ENCODE measurements at regions not wholly inside any gene's neighbourhood (a gene's known extent, or its start where the extent isn't known, plus 50 kb on each side); places are given as distances from the start of the nearest gene placed in this dataset.

DNA sequence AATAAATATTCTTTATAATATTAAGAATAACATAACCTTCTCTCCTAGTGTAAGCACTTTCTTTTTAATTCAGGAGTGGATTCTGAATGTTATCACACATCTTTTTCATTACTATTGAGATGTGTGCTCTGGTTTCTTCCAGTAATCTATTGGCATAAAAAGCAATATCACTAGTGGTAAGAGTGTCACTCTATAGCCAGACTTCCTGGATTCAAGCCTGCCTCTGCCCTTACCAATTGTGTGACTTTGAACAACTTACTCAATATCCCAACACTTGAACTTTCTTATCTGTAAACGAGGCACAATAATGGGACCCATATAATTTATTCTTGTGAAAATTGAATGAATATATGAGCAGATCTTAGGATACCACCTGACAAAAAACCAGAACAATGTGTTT lies 71.0 kb downstream of the SEM1 start:
- no peak for DNase-seq

DNA sequence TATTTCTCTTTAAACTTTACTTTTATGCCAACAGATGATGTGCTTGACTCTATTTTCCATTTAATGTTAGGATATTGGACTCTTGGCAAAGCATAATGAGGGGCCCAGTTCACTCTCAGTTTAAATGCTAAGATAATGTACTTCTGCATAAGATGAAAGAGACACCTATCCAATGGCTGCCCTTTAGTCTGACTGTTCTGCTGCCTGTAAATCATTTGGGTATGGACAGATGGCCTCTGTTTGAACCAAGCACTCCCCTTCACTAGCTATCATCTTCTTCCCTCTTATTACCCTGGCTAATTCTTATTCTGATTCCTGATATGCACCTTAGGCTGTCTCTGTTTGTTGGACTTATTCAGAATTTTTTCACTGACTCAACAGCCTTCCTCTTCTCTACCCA lies 72.1 kb downstream of the SEM1 start:
- DNase-seq = no peak

DNA sequence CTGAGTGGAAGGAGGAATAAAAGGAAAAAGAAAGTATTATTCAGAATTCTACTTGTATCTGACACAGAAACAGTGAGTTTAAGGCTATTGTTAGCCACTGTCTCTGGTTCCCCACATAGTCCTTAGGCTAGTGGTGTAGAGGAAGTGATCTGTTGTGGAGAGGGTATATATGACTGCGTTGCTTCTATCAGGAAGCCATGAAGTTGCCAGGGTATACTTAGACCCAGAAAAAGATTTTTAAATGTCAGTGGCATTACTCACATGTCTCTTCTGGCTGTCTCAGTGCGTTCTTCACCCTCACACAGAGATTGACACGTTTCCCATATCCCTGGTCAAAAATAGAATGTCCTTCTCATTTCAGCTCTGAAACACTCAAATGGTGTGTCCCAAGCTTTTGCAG lies 72.7 kb downstream of the SEM1 start:
- DNase-seq = no peak

DNA sequence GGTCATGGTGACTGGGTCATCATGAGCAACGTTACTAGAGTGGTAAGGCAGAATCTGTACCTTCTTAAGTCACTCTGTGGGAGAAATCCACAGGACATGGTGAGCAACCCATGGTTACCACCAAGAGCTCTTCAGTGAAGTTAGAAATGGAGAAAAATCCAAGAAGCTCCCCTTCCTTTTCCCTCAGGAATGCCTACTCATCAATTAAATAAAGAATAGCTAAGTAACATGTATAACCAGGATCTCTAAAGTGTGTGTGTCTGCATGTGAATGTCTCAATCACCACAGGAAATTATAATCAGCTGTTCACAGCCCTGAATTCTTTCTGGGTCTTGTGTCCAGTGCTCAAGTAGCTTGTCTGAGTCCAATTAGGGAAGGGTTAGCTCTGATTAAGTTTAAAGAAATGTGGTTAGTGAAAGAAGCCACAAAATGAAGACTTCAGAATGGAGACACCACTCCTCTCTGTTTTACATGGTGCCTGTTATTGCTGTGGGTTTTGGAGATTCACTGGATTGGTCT lies 73.2 kb downstream of the SEM1 start:
- no peak for DNase-seq

DNA sequence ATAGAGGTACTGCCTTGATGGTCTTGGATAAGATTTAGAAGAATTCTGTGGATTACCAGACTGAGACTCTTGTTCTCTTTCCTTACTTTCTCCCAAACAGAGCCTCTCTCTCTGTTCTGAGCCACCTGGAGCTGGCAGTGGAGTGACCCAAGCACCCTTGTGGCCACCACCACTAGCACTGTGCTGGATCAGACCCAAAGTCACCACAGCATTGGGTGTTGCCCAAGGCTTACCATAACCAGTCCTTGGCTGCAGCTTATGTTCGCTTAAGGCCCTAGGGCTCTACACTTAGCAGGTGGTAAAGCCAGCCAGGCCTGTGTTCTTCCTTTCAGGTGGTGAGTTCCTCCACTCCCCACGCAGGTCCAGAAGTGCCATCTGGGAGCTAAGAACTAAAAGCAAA lies 79.8 kb downstream of the SEM1 start:
- no peak for DNase-seq

DNA sequence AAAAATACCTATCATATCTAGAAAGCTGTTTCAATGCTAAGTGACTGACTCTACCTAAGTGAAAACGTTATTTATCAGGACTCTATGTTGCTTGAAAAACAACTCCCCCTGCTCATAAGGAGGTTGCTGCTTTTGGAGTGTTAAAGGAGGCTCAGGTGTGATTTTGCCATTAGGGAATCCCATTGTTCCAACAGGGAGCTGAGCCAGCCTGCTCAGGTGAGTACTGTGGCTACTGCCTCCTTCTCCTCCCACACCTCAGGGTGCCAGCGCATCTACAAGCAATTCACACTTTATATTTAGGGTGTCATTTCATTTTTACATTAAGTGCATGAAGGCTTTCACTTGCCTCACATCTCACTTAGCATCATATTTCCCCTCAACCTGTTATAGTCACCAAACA lies 84.7 kb downstream of the SEM1 start:
- no peak for DNase-seq

DNA sequence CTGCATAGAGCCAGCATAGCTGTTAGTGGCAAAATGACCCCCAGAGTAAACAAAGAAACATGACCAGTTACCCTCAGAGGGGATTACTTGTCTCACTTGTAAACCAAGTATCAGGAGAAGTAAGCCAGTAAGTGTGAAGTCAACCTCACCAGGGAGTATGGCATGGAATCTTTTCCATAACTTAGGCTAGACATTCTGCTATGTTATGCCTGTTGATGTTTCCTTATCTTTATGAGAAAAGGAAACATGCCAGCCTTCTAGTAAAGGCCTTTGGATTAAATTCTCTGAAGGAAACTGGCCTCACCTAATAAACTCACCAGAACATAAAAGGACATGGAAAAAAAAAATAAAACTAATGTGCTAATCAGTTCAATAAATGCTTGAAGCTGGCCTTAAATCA lies 87.7 kb downstream of the SEM1 start:
- no peak for DNase-seq

DNA sequence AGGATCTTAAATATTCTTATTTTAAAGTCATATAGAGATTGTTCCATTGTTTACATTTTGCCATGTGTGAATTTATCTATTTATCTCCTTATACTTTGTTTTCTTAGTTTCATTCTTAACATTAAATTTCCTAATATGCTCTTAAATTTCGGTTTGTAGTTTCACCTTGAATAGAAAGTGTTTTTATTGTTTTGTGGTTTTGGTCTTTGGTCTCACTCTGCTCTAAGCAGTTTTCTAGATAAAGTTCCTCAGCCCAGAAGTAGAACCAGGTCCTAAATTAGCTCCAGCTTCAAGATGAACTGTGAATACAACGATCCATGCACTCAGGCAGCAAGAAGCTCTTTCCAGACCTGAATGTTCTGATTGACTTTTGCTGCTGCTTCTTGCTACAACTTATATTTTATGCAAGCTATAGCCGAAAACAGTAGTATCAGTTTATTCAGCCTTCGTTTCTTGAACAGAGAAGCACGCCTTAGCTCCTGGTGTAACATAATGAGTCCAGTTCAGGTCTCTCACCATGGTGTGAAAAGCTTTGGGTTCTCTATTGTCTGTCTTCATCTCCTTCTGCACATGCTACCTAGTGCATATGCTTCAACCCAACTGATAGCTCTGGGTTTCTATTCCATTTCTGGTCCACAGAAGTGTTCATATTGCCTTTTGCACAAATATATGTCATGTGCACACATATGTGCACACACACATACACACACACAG lies 95.3 kb downstream of the SEM1 start:
- DNase-seq = no peak

DNA sequence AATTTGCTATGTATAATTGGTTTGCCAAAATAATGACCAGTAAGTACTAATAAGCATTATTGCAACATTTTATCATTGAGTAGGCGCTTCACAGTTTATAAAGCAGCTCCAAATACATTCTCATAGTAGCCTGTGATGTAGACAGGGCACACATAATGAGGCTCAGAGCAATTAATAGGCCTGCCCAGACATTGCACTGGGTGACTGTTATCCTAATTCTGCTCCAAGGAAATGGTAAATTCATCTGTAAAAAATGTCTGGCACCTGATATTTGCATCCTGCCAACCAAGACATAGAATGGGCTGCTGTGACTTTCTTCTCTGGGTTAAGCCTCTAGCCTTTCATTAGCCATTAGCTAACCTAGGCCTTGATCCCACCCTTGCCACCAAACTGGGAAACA lies 97.6 kb downstream of the SEM1 start:
- no peak for DNase-seq

DNA sequence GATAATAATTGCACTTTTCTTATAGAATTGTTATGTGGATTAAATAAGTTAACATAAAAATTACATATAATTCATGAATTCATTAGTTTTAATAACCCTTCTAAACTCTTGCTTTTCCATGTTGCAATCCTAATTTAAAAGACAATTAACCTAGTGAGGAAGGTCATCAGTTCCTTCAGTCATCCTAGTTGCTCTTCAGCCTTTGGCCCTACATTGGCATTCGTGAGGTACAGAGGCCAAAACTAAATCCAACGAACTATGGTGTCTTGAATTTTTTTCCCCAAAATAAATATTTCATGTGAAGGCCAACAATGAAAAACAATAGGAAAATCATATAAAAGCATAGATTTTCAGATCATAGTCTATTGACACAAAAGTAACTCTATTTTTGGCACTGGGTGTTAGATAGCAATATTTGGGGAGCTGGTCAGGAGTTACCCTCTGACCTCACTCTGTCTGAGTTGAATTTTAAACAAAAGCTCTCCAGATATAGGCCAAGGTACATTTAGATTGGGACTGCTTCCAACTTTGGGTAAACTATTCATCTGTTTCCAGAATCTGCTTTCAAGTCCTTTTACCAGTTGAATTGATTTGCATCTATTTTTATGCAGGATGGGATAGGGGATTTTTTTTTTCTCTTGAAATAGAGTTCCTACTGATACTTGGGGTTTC lies 104.5 kb downstream of the SEM1 start:
- DNase-seq = no peak

DNA sequence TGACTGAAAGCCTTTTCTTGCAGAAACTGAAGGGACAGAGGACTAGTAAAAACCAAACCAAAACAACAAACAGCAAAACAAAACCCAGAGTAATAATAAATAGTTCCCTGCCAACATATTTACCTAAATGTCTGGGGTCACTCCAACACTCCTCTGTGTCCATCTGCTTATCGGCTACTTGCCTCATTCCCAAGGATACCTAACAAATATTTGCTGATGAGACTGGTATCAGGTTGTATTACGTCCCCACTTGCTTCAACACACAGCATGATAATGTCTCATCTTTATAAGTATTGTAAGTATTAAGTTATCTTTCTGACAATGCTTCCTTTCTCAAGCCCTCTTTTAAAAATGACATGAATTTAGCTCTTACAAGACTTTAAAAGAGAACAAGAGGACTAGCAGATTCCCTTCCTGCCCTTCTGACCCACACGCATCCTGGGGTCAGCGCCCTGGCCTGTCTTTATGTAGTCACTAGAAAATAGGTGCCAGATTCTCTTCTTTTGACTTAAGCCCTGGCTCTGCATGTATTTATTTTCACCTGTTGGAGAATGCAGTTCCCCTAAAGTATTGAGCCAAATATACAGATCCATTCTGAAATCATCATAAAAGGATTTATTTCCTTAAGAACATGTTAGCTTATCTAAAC lies 110.2 kb downstream of the SEM1 start:
- no peak for DNase-seq

DNA sequence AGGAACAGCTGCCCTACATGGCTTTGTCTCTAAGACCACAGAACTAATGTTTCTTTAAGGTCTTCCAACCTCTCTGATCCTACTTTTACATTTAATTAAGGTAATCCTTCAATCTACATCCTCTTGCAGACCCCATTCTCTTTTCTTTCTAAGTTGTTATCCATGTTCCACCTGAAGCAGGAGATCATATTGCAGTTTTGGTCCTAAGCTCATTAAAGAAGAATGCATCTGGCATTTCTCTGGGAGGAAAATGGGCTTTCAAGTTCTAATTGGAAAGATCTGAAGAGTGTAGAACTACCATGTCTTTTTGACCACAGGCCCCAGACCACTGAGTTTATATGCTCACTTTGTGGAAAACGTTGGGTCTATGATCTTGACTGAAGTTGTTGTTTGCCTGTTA lies 111.2 kb downstream of the SEM1 start:
- DNase-seq = no peak

DNA sequence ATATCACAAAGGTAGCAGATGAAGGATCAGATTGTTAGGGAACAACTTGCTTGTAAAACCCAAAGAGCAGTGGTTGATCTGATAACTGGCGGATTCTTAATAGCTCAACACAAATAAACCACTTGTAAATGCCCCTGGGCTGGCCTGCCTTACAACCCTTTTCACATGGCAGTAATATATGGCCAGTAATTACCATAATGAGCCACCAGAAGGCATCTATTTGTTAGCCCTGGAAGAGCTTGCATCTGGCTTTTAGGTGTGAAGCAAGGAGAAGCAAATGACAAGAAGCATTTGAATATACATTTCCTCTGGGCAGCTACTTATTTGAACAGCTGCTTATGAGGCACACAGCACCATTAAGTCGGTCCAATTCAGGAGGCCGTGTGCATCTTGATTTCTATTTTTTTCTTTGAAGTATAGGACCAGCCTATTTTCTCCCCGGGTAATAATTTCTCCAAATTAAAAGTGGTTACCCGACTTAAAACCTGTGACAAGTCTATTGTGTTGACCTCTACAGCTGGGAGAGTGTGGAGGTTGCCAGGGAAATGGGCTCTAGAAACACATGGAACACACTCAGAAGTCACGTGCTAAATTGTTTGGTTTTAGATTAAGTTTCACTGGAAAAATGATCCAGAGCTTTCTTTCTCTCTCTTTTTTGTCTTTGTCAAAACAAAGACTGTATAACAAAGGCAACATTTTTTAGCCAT lies 113.4 kb downstream of the SEM1 start:
- DNase-seq = no peak

DNA sequence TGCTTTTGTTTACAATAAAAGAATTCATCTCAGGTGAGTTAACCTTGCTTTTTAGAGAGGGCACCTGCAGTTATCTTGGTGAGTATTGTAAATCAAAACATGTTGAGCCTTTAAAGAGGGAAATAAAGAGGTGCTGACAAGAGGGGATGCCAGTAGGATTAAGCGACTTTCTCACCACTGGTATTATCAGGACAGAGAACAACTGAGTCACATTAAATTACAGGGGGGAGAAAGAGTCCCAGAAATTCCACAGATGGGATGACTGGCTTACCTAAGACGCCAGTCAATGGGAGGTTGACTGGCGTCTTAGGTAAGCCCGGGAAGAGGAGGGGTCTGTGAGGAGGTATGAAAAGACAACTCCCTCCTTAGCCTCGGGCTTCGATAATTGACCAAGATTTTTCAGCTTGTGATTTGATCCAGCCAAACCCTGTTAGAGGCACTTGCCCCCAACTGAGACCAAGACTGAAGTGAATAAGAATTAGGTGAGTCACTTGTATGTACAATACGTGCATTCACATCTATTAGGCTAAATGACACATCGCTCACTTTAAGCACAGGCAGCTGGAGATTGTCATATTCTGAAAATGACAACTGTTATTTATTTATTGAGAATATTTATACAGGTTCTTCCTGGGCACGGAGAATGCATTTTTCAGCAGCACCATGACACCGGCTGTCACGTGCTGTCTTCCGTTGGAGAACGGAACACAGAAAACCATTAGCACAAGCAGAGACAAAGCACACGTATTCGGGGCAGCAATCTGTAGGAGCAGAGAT lies 117.6 kb downstream of the SEM1 start:
- DNase-seq = no peak

DNA sequence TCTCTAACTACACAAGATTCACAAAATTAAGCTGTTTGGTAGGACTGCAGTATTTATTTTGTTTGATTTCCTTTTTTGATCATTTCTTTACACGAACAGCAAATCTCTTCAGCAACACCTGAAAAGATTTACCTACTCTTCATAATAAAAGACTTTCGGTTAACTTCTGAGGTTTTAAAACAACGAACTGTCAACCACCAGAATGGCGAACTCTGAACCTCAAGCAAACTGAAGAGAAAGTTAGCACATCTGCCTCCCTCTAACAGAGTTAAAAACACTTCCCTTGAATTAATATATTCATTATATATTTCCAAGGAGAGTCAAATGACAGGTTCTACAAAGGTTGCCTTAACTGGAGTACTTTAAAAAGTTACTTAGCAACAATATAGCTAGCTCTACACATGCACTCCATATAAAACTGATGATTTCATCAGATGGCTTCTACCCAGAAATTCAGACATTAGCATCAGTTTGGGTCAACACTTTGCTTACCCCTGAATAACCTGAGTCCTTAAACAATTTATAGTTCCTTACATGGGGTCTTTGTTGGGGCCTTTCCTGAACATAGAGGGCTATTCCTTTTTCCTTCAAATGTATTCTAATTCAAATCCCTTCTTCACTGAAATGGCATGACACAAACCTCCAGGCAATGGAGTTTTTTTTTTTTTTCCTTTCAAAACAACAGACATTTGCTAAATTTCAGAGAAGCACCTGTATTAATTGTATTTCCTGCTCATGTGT lies 118.3 kb downstream of the SEM1 start:
- DNase-seq = no peak

DNA sequence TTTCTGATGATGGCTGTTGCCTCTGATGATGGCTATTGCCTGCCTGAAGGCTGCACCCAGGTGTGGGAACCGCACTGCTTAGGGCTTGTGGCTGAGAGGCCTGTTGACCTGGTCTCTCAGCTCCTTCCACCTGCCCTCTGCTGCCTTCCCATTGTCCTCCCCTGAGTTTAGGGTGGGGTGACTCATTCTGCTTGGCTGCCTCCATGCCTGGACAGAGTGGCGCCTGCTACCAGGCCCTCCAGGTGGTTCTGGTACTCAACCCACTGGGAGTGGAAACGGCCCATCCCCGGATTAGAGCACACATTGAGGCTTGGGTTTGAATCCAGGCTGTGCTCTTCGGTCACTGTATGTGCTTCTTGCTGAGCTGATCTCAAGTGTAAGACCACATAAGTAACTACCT lies 120.6 kb downstream of the SEM1 start:
- no peak for DNase-seq

DNA sequence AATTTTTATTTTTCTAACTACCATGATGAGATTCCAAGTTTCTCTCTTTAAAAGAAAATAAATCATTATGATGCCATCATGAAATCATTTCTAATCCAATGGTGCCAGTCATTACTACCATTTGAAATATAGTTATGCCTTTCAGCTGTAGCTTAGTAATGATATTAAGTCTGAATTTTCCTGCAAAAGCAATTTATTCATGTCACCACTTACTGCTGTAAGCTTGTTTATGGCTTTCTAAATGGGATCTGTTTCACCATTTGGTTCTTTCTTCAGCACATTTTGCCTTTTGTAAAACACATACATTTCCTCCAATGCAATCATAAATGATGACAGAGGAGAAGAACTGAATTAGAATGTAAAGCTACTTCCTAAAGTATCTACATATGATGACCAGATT lies 130.5 kb downstream of the SEM1 start:
- no peak for DNase-seq

DNA sequence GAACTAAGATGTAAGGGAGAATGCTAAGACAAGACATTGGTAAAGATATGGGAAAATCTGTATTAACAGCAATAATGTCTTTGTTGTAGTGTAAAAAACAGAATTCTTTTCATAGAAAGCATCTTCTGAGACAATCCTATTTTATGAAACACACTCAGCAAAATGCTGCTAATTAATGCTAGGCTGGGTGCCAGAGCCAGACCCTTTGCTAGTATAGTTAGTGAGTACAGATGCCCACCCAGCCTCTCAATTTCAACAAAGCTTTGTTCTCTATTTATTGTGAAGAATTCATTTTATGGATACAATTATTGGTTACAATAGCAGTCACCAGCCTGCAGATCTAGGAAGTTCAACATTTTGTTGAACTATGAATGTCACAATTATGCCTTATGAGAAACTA lies 131.0 kb downstream of the SEM1 start:
- no peak for DNase-seq

DNA sequence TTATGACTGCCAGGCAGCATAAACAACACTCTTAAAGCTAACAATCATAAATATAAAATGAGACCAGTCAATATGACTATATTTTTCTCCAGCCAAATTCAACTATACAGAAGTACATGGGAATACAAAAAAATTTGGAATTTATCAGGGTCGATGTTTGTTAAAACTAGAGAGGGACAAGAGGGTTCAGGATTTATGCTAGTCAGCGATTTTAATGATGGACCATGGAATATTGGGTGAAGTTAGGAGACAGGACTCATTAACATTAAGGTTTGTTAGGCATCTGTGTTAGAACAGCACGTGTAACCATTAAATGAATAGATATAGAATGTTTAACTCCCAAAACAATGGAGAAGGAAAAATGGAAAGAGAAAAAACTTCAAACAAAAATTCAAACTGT lies 146.2 kb downstream of the SEM1 start:
- no peak for DNase-seq

DNA sequence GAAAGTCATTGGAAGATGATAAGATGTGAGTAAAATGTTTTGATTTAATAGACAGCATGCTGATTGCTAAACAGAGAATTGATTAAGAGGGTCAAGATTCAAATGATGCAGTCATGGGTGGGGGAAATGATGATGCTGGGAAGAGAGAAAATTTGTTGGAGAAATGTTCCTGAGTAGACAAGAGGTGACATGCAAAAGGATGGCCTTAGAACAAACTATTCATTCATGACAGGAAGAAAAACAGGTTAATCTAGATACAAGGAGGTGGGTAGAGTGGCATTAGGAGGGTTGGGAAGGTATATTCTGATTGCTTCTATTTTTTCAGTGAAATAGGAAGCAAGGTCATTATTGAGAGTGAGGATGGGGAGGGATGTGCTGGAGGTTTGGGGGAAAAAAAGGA lies 146.7 kb downstream of the SEM1 start:
- DNase-seq = no peak

DNA sequence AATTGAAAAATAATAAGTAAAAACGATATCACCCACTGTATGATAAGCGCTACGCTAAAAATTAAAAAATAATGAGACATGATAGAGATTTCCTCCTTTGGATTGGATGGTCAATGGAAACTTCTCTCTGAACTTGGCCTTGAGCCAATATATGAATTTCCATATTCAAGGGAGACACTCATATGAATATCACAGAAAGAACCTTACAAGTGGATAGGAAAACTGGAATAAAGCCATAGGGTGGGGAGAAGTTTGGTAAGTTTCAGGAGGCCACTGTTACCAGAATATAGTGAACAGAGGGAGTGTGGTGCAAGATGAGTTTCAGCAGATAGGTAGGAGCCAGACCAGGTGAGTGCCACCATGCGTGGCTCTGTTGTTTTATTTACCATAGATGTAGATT lies 147.2 kb downstream of the SEM1 start:
- no peak for DNase-seq

DNA sequence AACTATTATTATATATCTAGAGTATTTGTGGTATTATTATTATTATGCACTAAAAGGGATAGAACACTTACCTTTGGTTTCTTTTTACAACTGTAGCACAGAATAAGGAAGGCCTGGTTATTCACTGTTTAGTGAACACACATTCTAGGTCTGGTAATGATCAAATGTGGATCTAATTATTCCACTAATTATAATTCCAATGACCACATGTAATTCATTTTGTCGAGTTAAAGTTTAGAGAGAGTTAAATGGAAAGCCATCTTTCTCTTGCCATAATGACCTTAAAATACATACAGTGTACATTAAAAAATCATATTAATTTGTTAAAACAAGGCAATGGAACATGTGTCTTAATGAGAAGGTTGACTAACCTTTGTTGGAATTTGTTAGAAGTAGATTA lies 147.8 kb downstream of the SEM1 start:
- DNase-seq = no peak

Data from NCI-H446 treated with DMSO at 0.1 percent for 48 hours (cell line).